Thoracic aorta (tissue), 2 donors: ENCODE measurements at regions not wholly inside any gene's neighbourhood (a gene's known extent, or its start where the extent isn't known, plus 50 kb on each side); places are given as distances from the start of the nearest gene placed in this dataset.

Experiments
- ATAC-seq: fragments of 150-250 bp; one replicate; pipeline ENCODE4 v1.8.0; 2017; ENCODE audit warnings: low read depth; ENCODE audit not compliant: insufficient number of reproducible peaks, low FRiP score
- DNase-seq: peaks from one replicate; pipeline ENCODE4 v3.0.0-alpha.2; 2020; ENCODE audit warnings: low spot score
- H3K27ac ChIP-seq, 2 donors: fragments of 200-600 bp; sonication (generic); 1 replicate in 1 of 2; 2 replicates in 1 of 2; pipeline ENCODE4 v1.5.1; 2016; ENCODE audit warnings: mild to moderate bottlenecking in 2 of 2, moderate library complexity in 2 of 2
- H3K27me3 ChIP-seq: fragments of 200-600 bp; sonication (generic); replicated peaks from 2 replicates; pipeline ENCODE4 v1.6.0; 2016; ENCODE audit warnings: mild to moderate bottlenecking; ENCODE audit not compliant: insufficient read depth
- H3K36me3 ChIP-seq: fragments of 200-600 bp; sonication (generic); one replicate; pipeline ENCODE4 v1.5.1; 2016
- H3K4me1 ChIP-seq, 2 donors: fragments of 200-600 bp; sonication (generic); 1 replicate in 1 of 2; 2 replicates in 1 of 2; pipeline versions ENCODE4 v1.5.1 to v1.6.0; 2016; ENCODE audit warnings: low read depth in 2 of 2, mild to moderate bottlenecking in 1 of 2; ENCODE audit not compliant: control insufficient read depth in 1 of 2
- H3K4me3 ChIP-seq: fragments of 200-600 bp; sonication (generic); 2 replicates; pipeline ENCODE4 v1.5.1; 2016; ENCODE audit warnings: mild to moderate bottlenecking
- H3K9me3 ChIP-seq: fragments of 200-600 bp; sonication (generic); 2 replicates; pipeline ENCODE4 v1.5.1; 2016
- CTCF ChIP-seq: fragments of 200-600 bp; sonication (generic); IDR thresholded peaks from one replicate; pipeline ENCODE4 v1.5.1; 2019; ENCODE audit warnings: antibody characterized with exemption

GRCh38 chr19:29293736-29294342 lies 80.9 kb upstream of the UQCRFS1 start:
- no peak overlapping the region for H3K4me3 ChIP-seq
- DNase-seq (no peak), ATAC-seq (no peak)

GRCh38 chr19:29294343-29294811 lies 81.4 kb upstream of the UQCRFS1 start:
- no peak for TF ChIP-seq CTCF
- no peak for DNase-seq
- Histone ChIP-seq H3K4me3 (no peak overlapping the region), H3K4me1 (no peaks in the 10 kb centered on the region), H3K27ac (no peak overlapping the region), H3K36me3 (no peaks in the 10 kb centered on the region), H3K27me3 (no peaks in the 10 kb centered on the region), H3K9me3 (no peaks in the 10 kb centered on the region)
- ATAC-seq = no peak

More at GRCh38 chr19:29293736-29294342, 80.9 kb upstream of the UQCRFS1 start:
- Histone ChIP-seq H3K4me1 (no peaks in the 10 kb centered on the region), H3K9me3 (no peaks in the 10 kb centered on the region), H3K27me3 (no peaks in the 10 kb centered on the region), H3K36me3 (no peaks in the 10 kb centered on the region), H3K27ac (no peak overlapping the region)
- TF ChIP-seq CTCF = no peak

- H3K36me3 ChIP-seq = no peaks in the 10 kb centered on the region
- no peak for ATAC-seq
- DNase-seq = no peak
- no peaks in the 10 kb centered on the region for H3K27me3 ChIP-seq
- no peak for TF ChIP-seq CTCF
- H3K9me3 ChIP-seq = no peaks in the 10 kb centered on the region
- no peak overlapping the region for H3K4me3 ChIP-seq
- H3K4me1 ChIP-seq = no peaks in the 10 kb centered on the region
- no peak overlapping the region for H3K27ac ChIP-seq
Measured at GRCh38 chr19:29295285-29295684, 82.3 kb upstream of the UQCRFS1 start.

GRCh38 chr19:29297381-29297780 lies 84.4 kb upstream of the UQCRFS1 start:
- no peaks in the 10 kb centered on the region for H3K27me3 ChIP-seq
- no peak overlapping the region for H3K4me3 ChIP-seq
- DNase-seq = no peak
- no peak for ATAC-seq
- H3K36me3 ChIP-seq = no peaks in the 10 kb centered on the region
- no peak for TF ChIP-seq CTCF
- no peaks in the 10 kb centered on the region for H3K4me1 ChIP-seq
- H3K27ac ChIP-seq = no peak overlapping the region
- no peaks in the 10 kb centered on the region for H3K9me3 ChIP-seq

- no peak for ATAC-seq
- DNase-seq = no peak
- no peak overlapping the region for H3K4me3 ChIP-seq
- no peaks in the 10 kb centered on the region for H3K27me3 ChIP-seq
- H3K9me3 ChIP-seq = no peaks in the 10 kb centered on the region
- H3K4me1 ChIP-seq = no peaks in the 10 kb centered on the region
- TF ChIP-seq CTCF = no peak
- H3K27ac ChIP-seq = no peak overlapping the region
- H3K36me3 ChIP-seq = no peaks in the 10 kb centered on the region
Measured at GRCh38 chr19:29299416-29300380, 86.7 kb upstream of the UQCRFS1 start.
